CD4-positive, alpha-beta T cell (primary cell): ENCODE measurements at regions not wholly inside any gene's neighbourhood (a gene's known extent, or its start where the extent isn't known, plus 50 kb on each side); places are given as distances from the start of the nearest gene placed in this dataset.

Experiments used
- ATAC-seq: fragments of 200-7000 bp; cut with Tn5 transposase; one replicate; pipeline ENCODE4 v1.10.0; 2022; ENCODE audit warnings: mild to moderate bottlenecking; ENCODE audit not compliant: poor library complexity
- CTCF ChIA-PET: fragments of 350-600 bp; sonication (Branson Sonifier 250); formaldehyde crosslinking; loops from one replicate; lab custom pipeline; 2021; ENCODE audit warnings: antibody characterized with exemption, inconsistent platforms; lab: Charles Lee
- POLR2A ChIA-PET: fragments of 350-600 bp; sonication (Branson Sonifier 250); formaldehyde crosslinking; loops from one replicate; lab custom pipeline; 2021; ENCODE audit warnings: antibody characterized with exemption, inconsistent platforms; lab: Charles Lee
- DNase-seq, 14 experiments: peaks; one replicate each; pipeline ENCODE4 v3.0.0-alpha.2; 2013 to 2020; ENCODE audit warnings: mixed read lengths in 2 of 14
- H3K27ac ChIP-seq, 2 donors: one replicate each; pipeline versions ENCODE4 v1.5.1 to v1.7.0; 2013; ENCODE audit warnings: low read length in 2 of 2, low read depth in 1 of 2, mild to moderate bottlenecking in 1 of 2
- H3K27me3 ChIP-seq, 2 experiments: 1 replicate in 1 of 2; 2 replicates in 1 of 2; pipeline versions ENCODE4 v1.6.1 to v1.7.0; 2013; ENCODE audit warnings: low read length in 2 of 2, control low read depth in 1 of 2, mild to moderate bottlenecking in 1 of 2, moderate library complexity in 1 of 2; ENCODE audit not compliant: insufficient read depth in 2 of 2, control insufficient read depth in 1 of 2
- H3K36me3 ChIP-seq: one replicate; pipeline ENCODE4 v1.6.1; 2013; ENCODE audit warnings: low read length, control low read depth; ENCODE audit not compliant: insufficient read depth
- H3K4me1 ChIP-seq: one replicate; pipeline ENCODE4 v1.6.1; 2013; ENCODE audit warnings: low read length, control low read depth; ENCODE audit not compliant: insufficient read depth
- H3K4me3 ChIP-seq: one replicate; pipeline ENCODE4 v1.5.1; 2013; ENCODE audit warnings: mild to moderate bottlenecking, low read length, moderate library complexity
- H3K9me3 ChIP-seq, 2 experiments: 1 replicate in 1 of 2; 2 replicates in 1 of 2; pipeline versions ENCODE4 v1.6.1 to v1.7.0; 2013; ENCODE audit warnings: low read length in 2 of 2, mild to moderate bottlenecking in 2 of 2, control low read depth in 1 of 2, moderate library complexity in 1 of 2; ENCODE audit not compliant: control insufficient read depth in 1 of 2, insufficient read depth in 1 of 2
- H3K27ac Mint-ChIP-seq: one replicate; pipeline ENCODE4 v1.8.0; 2020; ENCODE audit warnings: mixed read lengths
- H3K27me3 Mint-ChIP-seq: one replicate; pipeline ENCODE4 v1.8.0; 2021; ENCODE audit warnings: mixed read lengths
- H3K36me3 Mint-ChIP-seq: one replicate; pipeline ENCODE4 v1.8.0; 2021; ENCODE audit warnings: low read depth, mixed read lengths
- H3K4me1 Mint-ChIP-seq: one replicate; pipeline ENCODE4 v1.8.0; 2021; ENCODE audit warnings: low read depth, mixed read lengths
- H3K4me3 Mint-ChIP-seq: one replicate; pipeline ENCODE4 v1.8.0; 2020; ENCODE audit warnings: mild to moderate bottlenecking, mixed read lengths
- H3K9me3 Mint-ChIP-seq: one replicate; pipeline ENCODE4 v1.8.0; 2020; ENCODE audit warnings: mixed read lengths
- intact Hi-C, 2 experiments: fragments of 100-400 bp; cut with DNase I in 1 of 2; cut with micrococcal nuclease in 1 of 2; formaldehyde crosslinking; loops; one replicate each; pipeline versions ENCODE4 v1.15.1 to v1.9.0; 2023 to 2025; cut with DNase I, micrococcal nuclease
- TF ChIP-seq, protein P1 (sequence below): fragments of 200-600 bp; IDR thresholded peaks from one replicate; pipeline ENCODE4 v1.8.0; 2022; ENCODE audit warnings: antibody characterized with exemption, mild to moderate bottlenecking

DNA sequence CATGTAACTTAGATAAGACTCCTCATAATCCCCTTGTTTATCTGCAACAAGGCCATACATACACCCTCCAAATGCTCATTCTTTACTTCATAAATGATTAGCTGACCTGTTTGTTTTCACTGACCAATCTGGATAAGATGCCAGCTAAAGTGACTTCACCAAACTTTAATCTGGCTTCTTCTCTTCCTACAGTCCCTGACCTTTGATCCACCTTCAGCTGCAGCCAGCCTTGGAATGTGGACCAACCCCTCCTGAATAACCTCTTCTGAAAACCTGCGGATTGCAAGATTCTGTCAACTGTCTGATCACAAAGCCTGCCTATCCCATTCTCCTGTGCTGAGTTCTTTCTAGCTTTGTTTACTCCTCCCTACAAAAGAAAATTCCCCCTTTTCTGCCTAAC, 476.8 kb downstream of the LRRC70 start:
- no peaks in the 10 kb centered on the region for H3K36me3 ChIP-seq
- no peak overlapping the region for H3K27ac ChIP-seq
- TF ChIP-seq, protein P1, sequence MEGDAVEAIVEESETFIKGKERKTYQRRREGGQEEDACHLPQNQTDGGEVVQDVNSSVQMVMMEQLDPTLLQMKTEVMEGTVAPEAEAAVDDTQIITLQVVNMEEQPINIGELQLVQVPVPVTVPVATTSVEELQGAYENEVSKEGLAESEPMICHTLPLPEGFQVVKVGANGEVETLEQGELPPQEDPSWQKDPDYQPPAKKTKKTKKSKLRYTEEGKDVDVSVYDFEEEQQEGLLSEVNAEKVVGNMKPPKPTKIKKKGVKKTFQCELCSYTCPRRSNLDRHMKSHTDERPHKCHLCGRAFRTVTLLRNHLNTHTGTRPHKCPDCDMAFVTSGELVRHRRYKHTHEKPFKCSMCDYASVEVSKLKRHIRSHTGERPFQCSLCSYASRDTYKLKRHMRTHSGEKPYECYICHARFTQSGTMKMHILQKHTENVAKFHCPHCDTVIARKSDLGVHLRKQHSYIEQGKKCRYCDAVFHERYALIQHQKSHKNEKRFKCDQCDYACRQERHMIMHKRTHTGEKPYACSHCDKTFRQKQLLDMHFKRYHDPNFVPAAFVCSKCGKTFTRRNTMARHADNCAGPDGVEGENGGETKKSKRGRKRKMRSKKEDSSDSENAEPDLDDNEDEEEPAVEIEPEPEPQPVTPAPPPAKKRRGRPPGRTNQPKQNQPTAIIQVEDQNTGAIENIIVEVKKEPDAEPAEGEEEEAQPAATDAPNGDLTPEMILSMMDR, result no peak
- no peak overlapping the region for H3K4me3 Mint-ChIP-seq
- no peaks in the 10 kb centered on the region for H3K27me3 ChIP-seq
- H3K9me3 Mint-ChIP-seq, result peaks cover 3% of the 10 kb centered on the region
- no peaks in the 10 kb centered on the region for H3K4me1 Mint-ChIP-seq
- H3K4me3 ChIP-seq, result no peak overlapping the region
- ChIA-PET CTCF (no interaction called here), POLR2A (no interaction called here)
- no peaks in the 10 kb centered on the region for H3K36me3 Mint-ChIP-seq
- H3K4me1 ChIP-seq, result no peaks in the 10 kb centered on the region
- no peak for DNase-seq
- no peaks in the 10 kb centered on the region for H3K9me3 ChIP-seq
- no peak overlapping the region for H3K27ac Mint-ChIP-seq
- H3K27me3 Mint-ChIP-seq, result no peaks in the 10 kb centered on the region
- intact Hi-C loops, result no loop called here
- ATAC-seq, result no peak

DNA sequence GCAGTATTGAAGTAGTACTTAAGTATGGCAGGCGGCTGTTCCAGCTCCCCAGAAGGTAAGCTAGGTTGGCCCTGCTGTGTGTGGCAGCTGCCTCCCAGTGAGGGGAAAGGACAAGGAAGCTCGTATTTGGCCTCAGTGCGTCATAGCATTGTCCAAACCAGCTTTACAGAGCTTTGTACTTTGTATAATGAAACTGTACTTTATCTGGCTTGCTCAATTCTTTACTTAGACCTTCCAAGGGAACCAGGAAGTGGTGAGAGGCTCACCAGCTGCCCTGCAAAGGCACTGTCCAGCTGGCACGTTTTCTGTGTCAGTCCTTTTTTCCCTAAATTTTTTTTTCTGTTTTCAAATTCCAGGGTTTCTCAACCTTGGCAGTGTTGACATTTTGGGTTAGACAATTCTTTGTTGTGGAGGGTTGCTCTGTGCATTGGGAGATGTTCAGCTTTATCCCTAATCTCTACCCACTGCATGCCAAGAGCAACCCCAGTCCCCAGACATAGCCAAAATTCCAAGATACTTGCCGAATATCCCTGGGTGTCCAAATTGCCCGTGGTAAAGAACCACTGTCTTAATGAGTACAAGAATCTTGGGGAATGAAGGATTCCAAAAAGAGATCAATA, 474.5 kb downstream of the LRRC70 start:
- no peak overlapping the region for H3K27ac Mint-ChIP-seq
- H3K4me3 ChIP-seq, result no peak overlapping the region
- H3K4me1 ChIP-seq, result no peaks in the 10 kb centered on the region
- H3K27ac ChIP-seq, result no peak overlapping the region
- no peaks in the 10 kb centered on the region for H3K27me3 ChIP-seq
- POLR2A ChIA-PET, result no interaction called here
- intact Hi-C loops, result no loop called here
- no peaks in the 10 kb centered on the region for H3K36me3 ChIP-seq
- TF ChIP-seq, protein P1, result no peak
- H3K4me1 Mint-ChIP-seq, result no peaks in the 10 kb centered on the region
- H3K27me3 Mint-ChIP-seq, result no peaks in the 10 kb centered on the region
- DNase-seq (no peak), ATAC-seq (no peak)
- no peaks in the 10 kb centered on the region for H3K36me3 Mint-ChIP-seq
- H3K9me3 Mint-ChIP-seq, result peaks cover 3% of the 10 kb centered on the region
- H3K9me3 ChIP-seq, result no peaks in the 10 kb centered on the region
- CTCF ChIA-PET, result no interaction called here
- H3K4me3 Mint-ChIP-seq, result no peak overlapping the region

DNA sequence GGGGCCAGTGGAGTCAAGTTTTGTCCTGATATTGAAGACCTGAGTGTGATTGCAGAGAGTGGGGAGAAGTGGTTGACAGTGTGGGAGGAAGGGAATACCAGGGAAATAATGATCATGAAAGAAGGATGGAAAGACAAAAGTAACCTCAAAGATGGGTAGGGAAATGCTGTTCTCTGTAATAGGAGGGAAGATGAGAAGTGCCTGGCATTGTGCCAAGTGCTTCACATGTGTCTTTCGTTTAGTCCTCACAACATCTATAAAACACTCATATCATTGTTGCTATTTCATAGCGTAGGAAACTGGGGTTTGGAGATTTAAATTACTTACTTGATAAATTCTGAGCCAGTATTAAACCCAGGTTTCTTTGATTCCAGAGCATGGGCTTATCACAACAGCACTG, 472.3 kb downstream of the LRRC70 start:
- POLR2A ChIA-PET, result no interaction called here
- Histone ChIP-seq H3K4me1 (no peaks in the 10 kb centered on the region), H3K36me3 (no peaks in the 10 kb centered on the region), H3K27me3 (no peaks in the 10 kb centered on the region), H3K9me3 (no peaks in the 10 kb centered on the region), H3K27ac (no peak overlapping the region), H3K4me3 (no peak overlapping the region)
- H3K4me3 Mint-ChIP-seq, result no peak overlapping the region
- no peaks in the 10 kb centered on the region for H3K36me3 Mint-ChIP-seq
- no peak for DNase-seq
- H3K27me3 Mint-ChIP-seq, result no peaks in the 10 kb centered on the region
- intact Hi-C loops, result no loop called here
- H3K9me3 Mint-ChIP-seq, result peaks cover 3% of the 10 kb centered on the region
- CTCF ChIA-PET, result no interaction called here
- H3K27ac Mint-ChIP-seq, result no peak overlapping the region
- no peak for ATAC-seq
- TF ChIP-seq, protein P1, result no peak
- no peaks in the 10 kb centered on the region for H3K4me1 Mint-ChIP-seq
